Stimulated activated CD4-positive, alpha-beta T cell treated with anti-CD3 and anti-CD28 coated beads, Interleukin-12 subunit alpha, Interleukin-12 subunit beta, amount 100 ng/mL, for 24 hours (primary cell): ENCODE measurements at regions not wholly inside any gene's neighbourhood (a gene's known extent, or its start where the extent isn't known, plus 50 kb on each side); places are given as distances from the start of the nearest gene placed in this dataset.

Experiments
- DNase-seq, 2 experiments: peaks; one replicate each; pipeline ENCODE4 v3.0.0-alpha.2; 2020; ENCODE audit warnings: low read depth in 2 of 2

GRCh38 chrX:38989076-38989475, 187.8 kb downstream of the MID1IP1 start:
- DNase-seq, result no peak

DNA sequence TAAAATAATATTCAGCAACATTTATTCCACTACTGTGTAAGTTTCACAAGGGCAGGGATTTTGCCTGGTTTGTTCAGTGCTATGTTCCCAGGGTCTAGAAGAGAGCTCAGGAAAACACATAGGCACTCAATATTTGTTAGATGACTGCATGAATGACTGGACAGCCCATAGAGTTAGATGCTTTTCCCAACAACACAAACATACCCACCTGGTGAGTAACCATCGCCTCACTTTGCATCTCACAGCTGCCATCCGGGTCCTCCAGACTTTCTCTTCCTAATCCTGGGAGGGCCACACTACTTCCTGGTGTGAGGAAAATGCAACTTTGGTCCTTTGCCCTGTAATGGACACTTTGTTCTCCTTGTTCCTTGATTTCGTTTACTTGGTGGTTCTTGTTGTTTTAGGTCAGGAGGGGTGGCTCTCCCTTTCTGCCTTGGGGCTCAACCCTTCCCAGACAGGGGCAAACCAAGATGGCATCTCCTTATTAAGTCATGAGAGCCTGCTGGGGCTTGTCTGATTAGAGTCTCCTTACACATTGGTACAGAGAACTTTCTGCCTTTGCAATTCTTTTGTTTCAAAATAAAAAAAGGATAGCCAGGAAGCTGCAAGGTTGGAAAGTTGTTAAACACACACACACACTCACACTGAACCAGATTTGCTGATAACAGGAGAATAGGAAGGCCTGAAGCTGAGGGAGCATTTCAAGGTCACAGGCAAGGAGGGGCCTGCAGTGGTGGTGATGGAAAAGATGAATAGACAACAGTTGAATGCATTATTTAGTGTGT, 190.6 kb downstream of the MID1IP1 start:
- DNase-seq, result no peak

GRCh38 chrX:38992441-38993096, 191.3 kb downstream of the MID1IP1 start:
- no peak for DNase-seq

DNA sequence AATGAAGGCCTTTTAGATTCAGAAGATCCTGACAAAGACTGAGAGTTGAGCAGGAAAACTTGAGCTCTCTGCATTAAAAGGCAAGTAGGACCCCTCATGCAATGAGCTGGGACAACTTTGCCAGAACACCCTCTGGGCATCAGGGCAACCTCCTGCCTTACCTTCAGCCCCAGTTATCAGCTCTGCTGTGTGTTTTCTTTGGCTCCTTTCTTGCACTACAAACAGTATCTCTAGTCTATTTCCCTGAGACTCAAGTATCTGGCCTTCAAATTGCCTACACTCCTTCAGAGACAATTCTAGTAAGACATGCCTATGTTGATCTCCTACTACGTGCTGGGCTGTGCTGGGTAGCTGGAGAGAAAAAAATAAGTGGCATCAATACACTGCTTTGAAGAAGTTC, 192.2 kb downstream of the MID1IP1 start:
- no peak for DNase-seq

DNA sequence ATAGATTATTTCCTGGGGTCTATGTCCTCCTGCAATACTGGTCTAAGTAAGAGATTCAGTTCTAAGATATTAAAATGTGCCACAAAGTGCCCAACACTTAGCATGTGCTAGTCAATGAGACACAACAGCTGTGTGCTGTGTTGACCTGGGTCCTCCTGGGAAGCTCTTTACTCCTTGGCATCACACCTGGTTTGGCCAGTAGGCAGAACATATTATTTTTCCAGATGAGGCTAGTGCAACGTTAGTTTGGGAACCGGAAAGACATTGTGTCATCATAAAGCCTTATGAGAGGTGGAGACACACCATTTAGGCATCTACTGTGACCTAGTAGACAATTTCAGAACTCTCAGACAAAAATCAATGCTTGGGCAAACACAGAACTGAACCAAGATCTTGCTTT, 197.8 kb downstream of the MID1IP1 start:
- no peak for DNase-seq

- DNase-seq, result no peak
Observed at GRCh38 chrX:38999967-39000745, 198.9 kb downstream of the MID1IP1 start.

GRCh38 chrX:39000802-39001201, 199.5 kb downstream of the MID1IP1 start:
- DNase-seq, result no peak

GRCh38 chrX:39002466-39002865, 201.2 kb downstream of the MID1IP1 start:
- no peak for DNase-seq

GRCh38 chrX:39008549-39008948, 207.3 kb downstream of the MID1IP1 start:
- no peak for DNase-seq

DNA sequence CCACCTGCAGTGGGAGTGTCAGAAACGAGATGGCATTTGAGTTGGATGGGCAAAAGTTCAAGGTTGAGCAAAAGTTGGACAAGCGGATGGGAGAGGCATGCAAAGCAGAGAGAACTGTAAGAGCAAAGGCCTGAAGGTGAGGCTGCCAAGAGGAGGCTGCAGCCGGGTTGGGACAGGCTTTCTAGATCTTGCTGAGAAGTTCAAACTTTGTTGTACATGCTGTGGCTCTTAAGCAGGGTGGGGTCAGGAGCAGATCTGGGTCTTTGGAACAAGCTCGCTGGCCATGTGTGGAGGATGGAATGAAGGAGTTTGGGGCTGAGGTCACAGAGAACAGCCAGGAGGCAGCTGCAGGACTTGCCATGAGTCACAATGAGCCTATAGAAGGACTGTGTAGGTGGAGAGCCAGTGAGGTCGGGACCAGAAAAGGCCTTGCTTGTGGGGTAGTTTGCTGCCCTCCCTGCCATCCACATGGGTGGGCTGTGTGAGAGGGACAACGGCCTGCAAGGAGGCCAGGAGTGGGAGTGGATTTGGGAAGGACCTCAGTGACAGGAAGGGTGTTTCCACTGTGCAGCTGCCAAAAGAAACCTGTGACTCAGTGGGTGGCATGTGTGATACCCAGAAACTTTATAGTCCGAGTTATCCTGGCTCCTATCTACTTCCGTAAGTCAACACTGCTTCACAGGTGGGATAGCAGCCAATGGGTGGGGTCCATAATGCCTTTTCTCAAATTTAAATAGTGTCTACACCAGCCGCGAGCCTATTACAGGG, 210.4 kb downstream of the MID1IP1 start:
- no peak for DNase-seq

GRCh38 chrX:39012621-39013111, 211.4 kb downstream of the MID1IP1 start:
- no peak for DNase-seq

DNA sequence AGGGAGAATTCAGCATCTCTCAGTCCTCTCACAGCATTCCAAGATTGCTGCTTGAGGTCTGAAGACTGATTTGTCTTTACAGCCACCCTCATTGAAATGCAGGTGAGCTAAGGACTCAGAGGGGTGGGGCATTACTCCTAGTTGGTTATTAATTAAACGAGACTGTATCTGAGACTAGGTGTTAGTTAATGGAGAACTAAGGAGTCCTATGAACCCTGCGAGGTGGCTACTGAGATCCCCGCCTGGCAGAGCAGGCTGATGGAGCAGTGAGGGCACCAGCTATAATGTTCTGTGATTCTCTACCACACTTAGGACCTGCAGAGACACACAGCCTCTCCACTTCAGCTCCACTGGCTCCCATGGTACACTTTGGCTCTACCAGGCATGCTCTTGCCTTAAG, 215.3 kb downstream of the MID1IP1 start:
- no peak for DNase-seq

DNA sequence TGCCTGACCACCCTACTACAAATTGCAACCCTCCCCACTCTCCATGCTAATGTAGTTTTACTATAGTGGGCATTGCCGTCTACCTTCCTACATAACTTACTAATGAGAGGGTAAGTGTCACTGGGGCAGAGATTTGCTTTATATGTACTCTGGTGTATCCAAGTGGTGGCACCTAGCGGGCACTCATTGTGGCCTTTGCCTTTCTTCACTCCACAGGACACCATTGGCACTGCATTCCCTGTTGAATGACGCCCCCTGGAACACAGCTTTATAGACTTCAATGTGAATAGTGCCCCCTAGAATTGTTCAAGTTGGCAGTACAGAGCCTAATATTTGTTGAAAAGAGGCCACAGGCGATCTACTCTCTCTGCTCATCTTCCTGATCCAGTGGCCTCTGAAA, 215.8 kb downstream of the MID1IP1 start:
- no peak for DNase-seq

DNA sequence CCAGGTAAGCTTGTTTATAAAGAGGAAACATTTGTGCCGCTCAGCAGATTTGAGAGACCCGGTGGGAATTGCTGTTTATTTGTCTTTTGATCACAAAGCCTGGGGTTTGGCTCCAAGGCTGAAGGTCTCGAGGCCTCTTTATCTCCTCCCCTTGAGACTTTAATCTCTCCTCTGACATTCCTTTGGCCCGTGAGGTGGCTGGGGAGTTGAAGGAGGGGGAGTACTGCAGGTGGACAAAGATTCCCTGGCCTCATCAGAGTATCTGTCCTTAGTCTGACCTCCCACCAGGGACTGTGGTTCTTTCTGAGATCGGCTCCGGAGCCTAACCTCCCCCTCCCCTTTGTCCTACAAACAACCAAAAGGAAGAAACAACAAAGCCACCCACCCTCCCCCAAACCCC, 216.5 kb downstream of the MID1IP1 start:
- no peak for DNase-seq

- DNase-seq, result no peak
Observed at GRCh38 chrX:39018541-39018940, 217.3 kb downstream of the MID1IP1 start.

- no peak for DNase-seq
Observed at GRCh38 chrX:39019056-39019455, 217.8 kb downstream of the MID1IP1 start.

DNA sequence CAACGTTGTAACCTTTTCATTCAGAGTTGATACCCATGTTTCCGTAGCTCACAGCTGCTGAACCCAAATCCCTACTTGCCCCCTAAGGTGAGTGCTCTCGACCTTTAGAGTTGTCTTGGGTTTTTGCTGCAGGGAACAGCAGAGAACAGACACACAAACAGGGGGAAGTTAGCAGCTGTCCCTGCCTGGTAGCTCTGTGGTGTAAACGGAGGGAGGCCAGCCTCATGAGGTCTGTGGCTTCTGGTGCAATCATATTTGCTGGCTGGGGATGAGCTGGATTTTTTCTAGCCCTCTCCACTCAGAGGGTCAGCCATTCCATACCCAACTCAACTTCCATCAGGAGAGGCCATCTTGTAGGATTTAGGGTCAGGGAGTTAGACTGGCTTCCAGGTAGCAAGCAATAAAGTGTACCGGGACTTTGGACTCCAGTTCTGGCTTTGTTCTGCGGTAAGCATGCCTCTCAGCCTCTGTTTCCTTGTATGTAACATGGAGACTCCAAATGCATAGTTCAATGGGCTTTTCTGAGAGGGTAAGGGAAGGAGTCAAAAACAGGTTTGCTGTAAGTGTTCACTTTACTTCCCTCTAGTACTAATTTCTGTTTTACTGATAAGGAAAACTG, 218.9 kb downstream of the MID1IP1 start:
- DNase-seq, result no peak

GRCh38 chrX:39022106-39022505, 220.8 kb downstream of the MID1IP1 start:
- no peak for DNase-seq

DNA sequence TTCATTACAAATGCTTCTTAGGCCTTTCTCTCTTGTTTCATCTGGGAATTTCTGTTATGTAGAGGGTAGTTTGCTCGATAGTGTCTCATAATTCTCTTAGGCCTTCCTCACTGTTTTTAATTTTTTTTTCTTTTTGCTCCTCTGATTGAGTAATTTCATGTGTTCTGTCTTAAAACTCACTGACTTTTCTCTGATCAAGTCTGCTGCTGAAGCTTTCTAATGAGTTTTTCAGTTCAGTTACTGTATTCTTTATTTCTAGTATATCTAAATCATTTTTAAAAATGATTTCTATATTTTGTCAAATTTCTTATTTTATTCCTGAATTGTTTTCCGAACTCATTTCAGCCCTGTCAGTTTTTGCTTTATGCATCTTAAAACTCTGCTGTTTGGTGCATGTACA, 228.0 kb downstream of the MID1IP1 start:
- DNase-seq, result no peak

DNA sequence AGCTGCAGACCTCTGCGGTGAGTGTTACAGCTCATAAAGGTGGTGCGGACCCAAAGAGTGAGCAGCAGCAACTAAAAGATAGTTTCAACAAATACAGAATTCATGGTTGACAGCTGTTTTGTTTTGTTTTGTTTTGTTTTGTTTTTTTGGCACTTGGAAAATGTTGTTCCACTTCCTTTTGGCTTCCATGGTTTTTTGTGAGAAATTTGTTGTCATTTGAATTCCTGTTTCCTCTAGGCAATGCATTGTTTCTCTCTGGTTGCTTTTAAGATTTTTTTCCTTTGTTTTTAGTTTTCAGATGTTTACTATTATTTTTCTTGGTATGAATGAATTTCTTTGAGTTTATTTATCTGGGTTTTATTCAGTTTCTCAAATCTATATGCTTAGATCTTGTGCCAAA, 229.4 kb downstream of the MID1IP1 start:
- no peak for DNase-seq

- no peak for DNase-seq
Observed at GRCh38 chrX:39039890-39040289, 238.6 kb downstream of the MID1IP1 start.
